HepG2 (cell line): ENCODE measurements at regions not wholly inside any gene's neighbourhood (a gene's known extent, or its start where the extent isn't known, plus 50 kb on each side); places are given as distances from the start of the nearest gene placed in this dataset.

Experiments used
- BHLHE40 ChIP-seq: IDR thresholded peaks from 2 replicates; pipeline ENCODE4 v1.6.1; 2011; ENCODE audit warnings: low read length, improper control_type of control experiment
- ZNF577 ChIP-seq: sonication (generic); formaldehyde crosslinking; IDR thresholded peaks from 2 replicates; pipeline ENCODE4 v1.4.0; 2020; ENCODE audit warnings: mild to moderate bottlenecking, low read depth, missing genetic modification reagents, borderline replicate concordance
- TF ChIP-seq, protein P1 (sequence below): sonication (generic); formaldehyde crosslinking; IDR thresholded peaks from 2 replicates; pipeline ENCODE4 v1.4.0; 2020; ENCODE audit warnings: low read depth, missing genetic modification reagents
- TF ChIP-seq, protein P2 (sequence below): sonication (generic); formaldehyde crosslinking; IDR thresholded peaks from 2 replicates; pipeline ENCODE4 v1.4.0; 2020; ENCODE audit warnings: missing genetic modification reagents
- TF ChIP-seq, protein P3 (sequence below): sonication (generic); formaldehyde crosslinking; IDR thresholded peaks from 2 replicates; pipeline ENCODE4 v1.8.0; 2022; ENCODE audit warnings: missing genetic modification reagents, mild to moderate bottlenecking, borderline replicate concordance

DNA sequence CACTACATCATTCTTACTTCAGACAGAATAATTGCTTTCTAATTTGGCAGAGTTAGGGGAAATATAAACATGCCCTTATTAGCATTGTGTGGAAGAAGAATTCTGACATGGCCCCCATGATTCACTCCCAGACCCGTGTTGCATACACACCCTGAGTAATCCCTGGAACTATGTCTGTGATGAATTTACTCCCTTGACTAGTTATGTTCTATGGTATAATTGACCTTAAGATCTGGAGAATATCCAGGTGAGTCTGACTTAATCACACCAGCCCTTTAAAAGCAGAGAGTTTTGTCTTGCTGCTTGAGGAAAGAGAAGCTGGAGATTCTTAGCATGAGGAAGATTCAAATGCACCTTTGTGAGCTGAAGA, 262.9 kb downstream of the SOX4 start (continued):
- TF ChIP-seq, protein P1, sequence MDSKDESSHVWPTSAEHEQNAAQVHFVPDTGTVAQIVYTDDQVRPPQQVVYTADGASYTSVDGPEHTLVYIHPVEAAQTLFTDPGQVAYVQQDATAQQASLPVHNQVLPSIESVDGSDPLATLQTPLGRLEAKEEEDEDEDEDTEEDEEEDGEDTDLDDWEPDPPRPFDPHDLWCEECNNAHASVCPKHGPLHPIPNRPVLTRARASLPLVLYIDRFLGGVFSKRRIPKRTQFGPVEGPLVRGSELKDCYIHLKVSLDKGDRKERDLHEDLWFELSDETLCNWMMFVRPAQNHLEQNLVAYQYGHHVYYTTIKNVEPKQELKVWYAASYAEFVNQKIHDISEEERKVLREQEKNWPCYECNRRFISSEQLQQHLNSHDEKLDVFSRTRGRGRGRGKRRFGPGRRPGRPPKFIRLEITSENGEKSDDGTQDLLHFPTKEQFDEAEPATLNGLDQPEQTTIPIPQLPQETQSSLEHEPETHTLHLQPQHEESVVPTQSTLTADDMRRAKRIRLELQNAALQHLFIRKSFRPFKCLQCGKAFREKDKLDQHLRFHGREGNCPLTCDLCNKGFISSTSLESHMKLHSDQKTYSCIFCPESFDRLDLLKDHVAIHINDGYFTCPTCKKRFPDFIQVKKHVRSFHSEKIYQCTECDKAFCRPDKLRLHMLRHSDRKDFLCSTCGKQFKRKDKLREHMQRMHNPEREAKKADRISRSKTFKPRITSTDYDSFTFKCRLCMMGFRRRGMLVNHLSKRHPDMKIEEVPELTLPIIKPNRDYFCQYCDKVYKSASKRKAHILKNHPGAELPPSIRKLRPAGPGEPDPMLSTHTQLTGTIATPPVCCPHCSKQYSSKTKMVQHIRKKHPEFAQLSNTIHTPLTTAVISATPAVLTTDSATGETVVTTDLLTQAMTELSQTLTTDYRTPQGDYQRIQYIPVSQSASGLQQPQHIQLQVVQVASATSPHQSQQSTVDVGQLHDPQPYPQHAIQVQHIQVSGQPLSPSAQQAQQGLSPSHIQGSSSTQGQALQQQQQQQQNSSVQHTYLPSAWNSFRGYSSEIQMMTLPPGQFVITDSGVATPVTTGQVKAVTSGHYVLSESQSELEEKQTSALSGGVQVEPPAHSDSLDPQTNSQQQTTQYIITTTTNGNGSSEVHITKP (CRISPR knock-in tag), result no peak
- TF ChIP-seq BHLHE40, result no peak
- TF ChIP-seq, protein P2, sequence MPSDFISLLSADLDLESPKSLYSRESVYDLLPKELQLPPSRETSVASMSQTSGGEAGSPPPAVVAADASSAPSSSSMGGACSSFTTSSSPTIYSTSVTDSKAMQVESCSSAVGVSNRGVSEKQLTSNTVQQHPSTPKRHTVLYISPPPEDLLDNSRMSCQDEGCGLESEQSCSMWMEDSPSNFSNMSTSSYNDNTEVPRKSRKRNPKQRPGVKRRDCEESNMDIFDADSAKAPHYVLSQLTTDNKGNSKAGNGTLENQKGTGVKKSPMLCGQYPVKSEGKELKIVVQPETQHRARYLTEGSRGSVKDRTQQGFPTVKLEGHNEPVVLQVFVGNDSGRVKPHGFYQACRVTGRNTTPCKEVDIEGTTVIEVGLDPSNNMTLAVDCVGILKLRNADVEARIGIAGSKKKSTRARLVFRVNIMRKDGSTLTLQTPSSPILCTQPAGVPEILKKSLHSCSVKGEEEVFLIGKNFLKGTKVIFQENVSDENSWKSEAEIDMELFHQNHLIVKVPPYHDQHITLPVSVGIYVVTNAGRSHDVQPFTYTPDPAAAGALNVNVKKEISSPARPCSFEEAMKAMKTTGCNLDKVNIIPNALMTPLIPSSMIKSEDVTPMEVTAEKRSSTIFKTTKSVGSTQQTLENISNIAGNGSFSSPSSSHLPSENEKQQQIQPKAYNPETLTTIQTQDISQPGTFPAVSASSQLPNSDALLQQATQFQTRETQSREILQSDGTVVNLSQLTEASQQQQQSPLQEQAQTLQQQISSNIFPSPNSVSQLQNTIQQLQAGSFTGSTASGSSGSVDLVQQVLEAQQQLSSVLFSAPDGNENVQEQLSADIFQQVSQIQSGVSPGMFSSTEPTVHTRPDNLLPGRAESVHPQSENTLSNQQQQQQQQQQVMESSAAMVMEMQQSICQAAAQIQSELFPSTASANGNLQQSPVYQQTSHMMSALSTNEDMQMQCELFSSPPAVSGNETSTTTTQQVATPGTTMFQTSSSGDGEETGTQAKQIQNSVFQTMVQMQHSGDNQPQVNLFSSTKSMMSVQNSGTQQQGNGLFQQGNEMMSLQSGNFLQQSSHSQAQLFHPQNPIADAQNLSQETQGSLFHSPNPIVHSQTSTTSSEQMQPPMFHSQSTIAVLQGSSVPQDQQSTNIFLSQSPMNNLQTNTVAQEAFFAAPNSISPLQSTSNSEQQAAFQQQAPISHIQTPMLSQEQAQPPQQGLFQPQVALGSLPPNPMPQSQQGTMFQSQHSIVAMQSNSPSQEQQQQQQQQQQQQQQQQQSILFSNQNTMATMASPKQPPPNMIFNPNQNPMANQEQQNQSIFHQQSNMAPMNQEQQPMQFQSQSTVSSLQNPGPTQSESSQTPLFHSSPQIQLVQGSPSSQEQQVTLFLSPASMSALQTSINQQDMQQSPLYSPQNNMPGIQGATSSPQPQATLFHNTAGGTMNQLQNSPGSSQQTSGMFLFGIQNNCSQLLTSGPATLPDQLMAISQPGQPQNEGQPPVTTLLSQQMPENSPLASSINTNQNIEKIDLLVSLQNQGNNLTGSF (CRISPR knock-in tag), result no peak
- TF ChIP-seq, protein P3, sequence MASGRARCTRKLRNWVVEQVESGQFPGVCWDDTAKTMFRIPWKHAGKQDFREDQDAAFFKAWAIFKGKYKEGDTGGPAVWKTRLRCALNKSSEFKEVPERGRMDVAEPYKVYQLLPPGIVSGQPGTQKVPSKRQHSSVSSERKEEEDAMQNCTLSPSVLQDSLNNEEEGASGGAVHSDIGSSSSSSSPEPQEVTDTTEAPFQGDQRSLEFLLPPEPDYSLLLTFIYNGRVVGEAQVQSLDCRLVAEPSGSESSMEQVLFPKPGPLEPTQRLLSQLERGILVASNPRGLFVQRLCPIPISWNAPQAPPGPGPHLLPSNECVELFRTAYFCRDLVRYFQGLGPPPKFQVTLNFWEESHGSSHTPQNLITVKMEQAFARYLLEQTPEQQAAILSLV (CRISPR knock-in tag), result no peak
- no peak for TF ChIP-seq ZNF577 (CRISPR knock-in tag)
